NCI-H1436 treated with DMSO at 0.1 percent for 48 hours (cell line): ENCODE measurements at regions not wholly inside any gene's neighbourhood (a gene's known extent, or its start where the extent isn't known, plus 50 kb on each side); places are given as distances from the start of the nearest gene placed in this dataset.
A peak's percentile ranks its signal among the peaks of the same experiment; 100 is the strongest.

Experiments
- DNase-seq: peaks from one replicate; lab custom pipeline; 2025; lab: John Stamatoyannopoulos, UW

DNA sequence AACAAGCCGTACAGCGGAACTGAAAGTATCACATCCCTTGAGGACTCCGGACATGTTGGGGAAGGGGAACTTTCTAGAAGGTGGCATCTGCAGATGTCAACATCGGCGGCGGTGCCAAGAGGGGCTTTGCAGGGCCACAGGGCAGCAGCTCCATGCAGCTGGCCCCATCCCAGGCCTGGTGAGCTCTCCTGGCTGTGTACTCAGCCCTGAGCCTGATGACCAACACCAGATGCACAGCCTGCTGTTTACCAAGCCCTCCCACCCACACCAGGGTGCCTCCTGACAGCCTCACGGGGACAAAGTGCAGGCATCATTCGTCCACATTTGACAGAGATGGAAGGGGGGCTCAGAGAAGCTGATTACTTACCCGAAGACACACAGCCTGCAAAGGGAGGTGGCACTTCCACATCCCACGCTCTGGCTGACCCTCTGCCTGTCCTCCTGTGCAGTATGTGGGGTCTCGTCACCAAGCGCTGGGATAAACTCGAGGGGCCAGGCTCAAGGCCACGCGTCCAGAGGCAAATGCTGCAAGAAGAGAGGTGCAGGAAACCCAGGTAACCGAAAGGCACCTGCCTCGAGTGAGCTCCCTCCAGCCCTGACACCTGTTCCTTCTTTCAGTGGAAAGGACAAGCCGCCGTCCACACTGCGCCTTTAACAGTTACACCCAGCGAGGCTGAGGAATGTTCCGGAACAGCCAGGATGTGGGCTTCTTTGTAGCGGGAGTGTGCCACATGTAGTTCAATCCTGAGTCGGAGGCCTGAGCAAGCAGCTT, 69.0 kb upstream of the ASAP2 start:
- DNase-seq, result no peak

DNA sequence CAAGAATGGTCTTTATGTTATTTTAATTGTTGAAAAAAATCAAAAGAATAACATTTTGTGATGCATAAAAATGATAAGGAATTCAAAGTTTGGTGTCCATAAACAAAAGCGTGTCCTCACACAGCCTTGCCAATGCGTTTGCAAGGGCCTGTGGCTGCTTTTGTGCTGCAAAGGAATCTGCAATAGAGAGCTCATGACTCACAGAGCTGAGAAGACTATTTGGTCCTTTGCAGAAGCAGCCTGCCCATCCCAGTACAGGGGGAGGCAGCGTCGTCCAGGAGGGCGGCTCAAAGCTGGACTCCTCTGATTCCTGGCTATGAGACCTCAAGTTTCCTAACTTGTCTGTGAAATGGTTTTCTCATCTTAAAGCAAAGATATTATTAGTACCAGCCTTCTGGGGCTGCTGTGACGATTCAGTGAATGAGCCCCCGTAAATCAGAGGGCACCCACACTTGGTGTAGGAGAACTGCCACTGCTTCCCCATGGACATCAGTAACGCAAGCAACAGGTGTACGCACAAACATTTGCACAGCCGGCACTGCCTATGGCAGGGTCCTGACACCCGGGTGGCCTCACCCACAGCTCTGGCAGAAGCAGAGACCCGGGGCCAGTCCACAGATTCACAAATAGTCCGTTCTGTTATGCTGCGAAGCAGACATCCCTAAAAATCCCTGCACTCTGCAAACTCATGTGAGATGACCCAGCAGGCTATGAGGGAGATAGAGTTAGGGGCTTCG, 70.6 kb upstream of the ASAP2 start:
- DNase-seq, result no peak

DNA sequence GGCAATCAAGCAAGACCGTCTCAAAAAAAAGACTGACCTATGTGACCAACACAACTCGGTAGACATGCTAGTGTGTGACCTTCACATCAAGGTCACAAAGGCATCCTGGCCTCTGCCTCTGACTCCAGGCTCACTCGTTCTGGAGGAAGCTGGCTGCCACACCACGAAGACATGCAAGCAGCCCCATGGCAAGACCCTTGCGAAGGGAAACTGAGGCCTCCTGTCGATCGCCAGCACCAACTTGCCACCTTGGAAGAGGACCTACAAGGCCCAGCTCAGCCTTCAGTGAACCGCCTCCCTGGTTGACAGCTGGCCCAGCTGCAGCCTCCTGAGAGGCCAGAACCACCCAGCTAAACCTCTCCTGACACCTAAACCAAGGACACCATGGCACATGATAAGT, 79.3 kb upstream of the ASAP2 start:
- DNase-seq, result no peak

GRCh38 chr2:9126540-9126939, 80.1 kb upstream of the ASAP2 start:
- DNase-seq, result no peak

DNA sequence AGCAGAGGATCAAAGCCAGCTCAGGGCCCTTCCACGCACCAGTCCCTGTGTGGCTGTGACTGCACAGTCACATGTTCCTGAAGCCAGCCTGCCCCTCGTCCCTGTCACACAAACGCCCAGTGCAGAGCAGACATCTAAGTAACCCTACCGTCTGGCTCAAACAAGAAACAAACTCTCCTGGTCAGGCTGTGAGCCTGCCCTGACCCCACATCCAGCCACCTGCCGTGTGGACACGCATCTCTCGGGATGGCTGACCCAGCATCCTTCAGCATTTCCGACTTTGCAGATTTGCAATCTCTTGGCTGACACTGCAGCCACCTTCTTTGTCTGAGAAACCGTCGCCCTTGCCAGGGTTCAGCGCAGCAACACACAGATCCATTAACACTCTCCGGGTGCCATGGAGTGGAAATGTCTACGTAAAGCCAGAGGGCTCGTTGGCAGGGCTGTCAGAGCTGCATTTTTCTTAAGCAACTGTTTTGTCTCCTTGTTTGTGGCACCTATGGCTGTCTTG, 82.3 kb upstream of the ASAP2 start:
- DNase-seq, result no peak

DNA sequence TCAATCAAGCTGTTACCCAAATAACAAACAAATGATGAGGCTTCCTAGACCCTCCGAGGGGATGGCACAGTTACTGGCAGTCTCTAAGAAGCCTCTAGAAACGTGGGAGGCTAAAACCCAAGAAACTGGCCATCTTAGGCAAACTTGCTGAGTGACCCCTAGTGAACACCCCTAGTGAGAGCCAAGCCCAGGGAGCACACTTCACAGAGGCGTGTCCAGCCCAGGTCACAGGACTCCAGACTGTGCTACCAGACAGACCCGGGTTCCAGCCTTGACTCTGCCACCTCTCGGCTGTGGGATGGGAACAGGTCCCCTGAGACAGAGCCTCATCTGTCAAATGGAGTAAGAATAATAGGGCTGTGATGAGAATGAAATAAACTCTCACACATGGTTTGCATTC, 83.5 kb upstream of the ASAP2 start:
- no peak for DNase-seq

DNA sequence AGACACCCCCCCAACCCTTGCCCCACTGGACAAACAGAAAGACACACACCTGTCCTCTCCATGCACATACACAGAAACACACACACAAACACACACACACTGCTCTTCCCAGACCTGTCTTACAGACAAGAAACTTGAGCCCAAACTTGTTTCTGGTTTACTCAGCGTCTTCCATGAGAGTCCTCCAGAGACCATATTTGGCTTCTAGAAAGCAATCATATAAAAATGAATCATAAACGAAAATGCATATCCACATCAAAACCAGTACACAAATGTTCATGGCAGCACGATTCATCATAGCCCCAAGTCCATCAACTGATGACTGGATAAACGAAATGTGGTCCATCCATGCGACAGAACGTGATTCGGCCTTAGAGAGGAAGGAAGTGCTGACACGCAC, 84.2 kb upstream of the ASAP2 start:
- no peak for DNase-seq

- DNase-seq, result no peak
These were observed 88.1 kb upstream of the ASAP2 start for GRCh38 chr2:9118383-9118960.

- DNase-seq, result no peak
These were observed 91.4 kb upstream of the ASAP2 start for GRCh38 chr2:9115229-9115628.

DNA sequence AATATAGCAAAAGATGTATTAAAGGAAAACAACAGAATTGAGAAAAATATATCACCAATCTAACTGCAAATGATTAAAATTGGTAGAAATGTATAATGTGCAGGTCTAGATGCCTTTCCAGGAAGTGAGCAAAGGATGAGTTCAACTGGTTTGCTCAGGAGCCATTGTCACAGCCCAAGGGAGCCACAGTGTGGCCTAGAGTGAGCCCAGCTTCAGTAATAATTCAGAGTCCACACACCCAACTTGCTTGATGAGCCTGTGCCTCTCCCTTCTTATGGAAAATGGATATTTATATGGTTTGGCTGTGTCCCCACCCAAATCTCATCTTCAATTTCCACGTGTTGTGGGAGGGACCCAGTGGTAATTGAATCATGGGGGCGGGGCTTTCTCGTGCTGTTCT, 92.2 kb upstream of the ASAP2 start:
- DNase-seq, result no peak

- DNase-seq, result no peak
These were observed 92.7 kb upstream of the ASAP2 start for GRCh38 chr2:9113916-9114315.

DNA sequence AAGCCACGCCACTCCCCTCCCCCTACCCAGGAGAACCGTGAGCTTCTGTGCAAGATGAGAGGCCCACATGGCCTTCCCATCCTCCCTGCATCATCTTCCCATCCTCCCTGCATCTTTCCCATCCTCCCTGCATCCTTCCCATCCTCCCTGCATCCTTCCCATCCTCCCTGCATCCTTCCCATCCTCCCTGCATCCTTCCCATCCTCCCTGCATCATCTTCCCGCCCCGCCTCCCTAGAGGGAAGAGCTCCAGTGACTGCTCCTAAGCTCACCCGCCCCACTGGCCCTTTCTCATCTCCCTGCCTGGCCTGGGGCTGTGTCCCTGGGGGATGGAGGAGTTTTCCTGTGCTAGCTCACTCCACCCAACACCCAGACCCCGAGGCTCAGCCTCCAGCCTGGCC, 93.3 kb upstream of the ASAP2 start:
- no peak for DNase-seq

DNA sequence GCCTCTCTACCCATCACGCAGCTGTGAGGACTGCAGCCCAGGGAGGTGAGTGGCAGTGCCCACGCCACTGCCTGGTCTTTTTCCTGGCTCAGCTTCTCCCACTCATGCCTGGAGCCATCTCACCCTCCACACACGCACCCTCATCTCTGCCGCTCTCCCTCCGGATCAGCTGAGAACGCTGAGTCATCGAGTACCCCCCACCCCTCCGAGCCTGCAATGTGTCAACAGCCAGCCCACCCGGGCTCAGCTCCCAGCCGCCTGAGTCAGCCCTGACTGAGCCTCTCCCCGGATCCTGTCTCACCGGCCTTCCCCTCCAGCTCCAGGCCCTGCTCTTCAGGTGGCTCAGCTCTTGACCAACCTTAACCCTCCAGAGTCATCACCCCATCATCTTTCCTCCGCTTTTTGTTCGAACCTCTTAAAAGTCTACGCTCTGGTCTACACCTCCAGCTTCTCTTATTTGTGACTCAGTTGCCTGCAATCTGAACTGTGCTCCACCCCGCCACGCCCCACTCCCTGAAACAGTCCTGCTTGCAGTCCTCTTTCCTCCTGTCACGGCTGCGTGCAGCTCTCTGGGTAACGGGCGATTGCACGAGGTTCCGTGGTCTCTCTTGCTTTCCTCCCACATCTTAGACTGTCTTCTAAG, 94.4 kb upstream of the ASAP2 start:
- DNase-seq, result no peak

- no peak for DNase-seq
These were observed 95.6 kb upstream of the ASAP2 start for GRCh38 chr2:9110893-9111569.

GRCh38 chr2:9110346-9110884, 96.2 kb upstream of the ASAP2 start:
- no peak for DNase-seq

GRCh38 chr2:9109871-9110270, 96.7 kb upstream of the ASAP2 start:
- DNase-seq, result no peak

DNA sequence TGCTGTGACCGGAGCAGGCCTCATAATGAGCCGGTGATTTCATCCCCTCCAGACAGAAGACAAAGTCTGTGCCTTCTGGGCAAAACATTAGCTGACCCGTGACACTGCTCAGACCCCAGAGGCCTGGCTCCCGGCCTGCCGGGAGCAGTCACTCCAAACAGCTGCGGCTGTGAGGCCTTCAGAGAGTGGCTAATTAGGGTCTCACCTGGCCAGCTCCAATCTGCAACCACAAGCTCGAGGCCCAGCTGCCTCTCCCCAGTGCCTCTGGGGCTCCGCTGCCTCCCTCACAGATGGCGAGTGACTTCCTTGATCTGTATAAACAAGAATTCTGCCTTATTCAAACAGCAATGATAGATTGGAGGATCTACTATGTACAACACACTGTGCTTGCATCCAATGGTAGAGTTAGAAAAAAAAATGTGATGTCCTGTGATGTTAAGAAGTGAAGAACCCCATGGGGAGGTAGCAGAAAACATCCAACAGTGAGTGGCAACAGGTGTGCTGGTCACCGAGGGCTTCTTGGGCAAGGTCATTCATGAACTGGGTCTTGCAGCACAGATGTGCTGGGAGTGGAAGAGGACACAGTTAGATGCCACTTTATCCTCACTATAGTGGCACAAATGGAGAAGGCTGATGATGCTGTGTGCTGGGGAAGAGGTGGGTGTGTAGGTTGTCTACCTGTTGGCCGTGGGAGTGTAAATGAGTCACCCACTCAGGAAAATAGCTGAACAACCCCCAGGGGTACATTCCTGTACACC, 98.2 kb upstream of the ASAP2 start:
- no peak for DNase-seq

- DNase-seq, result no peak
These were observed 99.2 kb upstream of the ASAP2 start for GRCh38 chr2:9107168-9108025.

DNA sequence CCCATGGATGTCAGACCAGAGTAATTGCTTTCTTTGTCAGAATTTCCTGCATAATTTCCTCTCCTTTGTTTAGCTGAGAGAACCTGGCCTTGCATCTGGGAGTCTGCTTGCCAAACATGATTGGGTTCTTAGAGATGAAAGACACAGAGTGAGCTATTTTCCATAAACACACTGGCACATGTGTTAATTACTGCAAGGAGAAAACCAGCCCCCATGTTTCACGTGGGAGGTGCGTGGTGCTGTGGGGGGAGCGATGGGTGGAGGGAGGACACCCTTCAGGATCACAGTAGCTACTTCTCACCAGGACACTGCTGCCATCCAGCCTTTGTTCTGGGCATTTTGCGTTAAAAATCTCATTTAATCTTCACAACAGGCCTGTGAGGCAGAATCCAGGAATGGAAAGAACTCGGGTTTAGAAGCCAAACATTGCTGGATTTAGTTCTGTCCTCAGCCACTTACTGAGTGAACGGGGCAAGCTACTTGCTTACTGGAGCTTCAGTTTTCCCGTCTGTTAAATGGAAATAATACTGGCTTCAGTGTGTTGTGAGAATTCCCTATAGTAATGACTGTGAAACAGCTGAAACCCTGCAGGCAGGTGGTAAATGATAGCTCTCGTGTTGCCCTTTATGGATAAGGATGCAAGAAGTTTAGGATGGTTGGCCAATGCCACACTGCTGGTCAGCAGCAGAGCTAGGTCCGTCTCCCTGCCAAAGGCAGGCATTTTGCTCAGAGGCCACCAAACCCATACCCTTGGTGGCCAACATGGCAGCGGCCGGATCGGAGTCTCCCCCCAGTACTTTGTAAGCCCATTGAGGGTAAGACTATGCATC, 100.1 kb upstream of the ASAP2 start:
- DNase-seq, result peak; percentile 85
